Right lobe of liver (tissue), 4 donors: ENCODE measurements at regions not wholly inside any gene's neighbourhood (a gene's known extent, or its start where the extent isn't known, plus 50 kb on each side); places are given as distances from the start of the nearest gene placed in this dataset.

Experiments used
- CTCF ChIP-seq, 4 donors: fragments of 200-600 bp in 3 of 4; fragments of 450-650 bp in 1 of 4; IDR thresholded peaks; one replicate each; pipeline versions ENCODE4 v1.5.1 to v1.8.0; 2016 to 2022; ENCODE audit warnings: antibody characterized with exemption in 4 of 4, mild to moderate bottlenecking in 2 of 4
- POLR2A ChIP-seq: fragments of 450-650 bp; IDR thresholded peaks from one replicate; pipeline ENCODE4 v1.6.1; 2017; ENCODE audit warnings: antibody characterized with exemption, mild to moderate bottlenecking
- donor health status: DM: no; HTN: no; CAD: no.
- donor health status: DM: no; HTN: no; CAD: no.
- donor health status: DM: no; HTN: yes; CAD: no.

GRCh38 chr12:58809064-58809607, 111.2 kb downstream of the LRIG3 start:
- TF ChIP-seq CTCF (IDR thresholded peaks at IDR 0.05) (no peak), POLR2A (no peak)
